H9 (cell line): ENCODE measurements at regions not wholly inside any gene's neighbourhood (a gene's known extent, or its start where the extent isn't known, plus 50 kb on each side); places are given as distances from the start of the nearest gene placed in this dataset.

Source experiments
- DNase-seq: peaks from one replicate; pipeline ENCODE4 v3.0.0-alpha.2; 2017
- H2AFZ ChIP-seq: one replicate; pipeline ENCODE4 v1.6.1; 2013; ENCODE audit warnings: mild to moderate bottlenecking, low read length, control low read depth, moderate library complexity
- H2AK5ac ChIP-seq: 2 replicates; pipeline ENCODE4 v1.6.1; 2013; ENCODE audit warnings: low read length, control low read depth, mixed read lengths; ENCODE audit not compliant: insufficient read length
- H2BK120ac ChIP-seq: one replicate; pipeline ENCODE4 v1.6.1; 2013; ENCODE audit warnings: low read depth, mild to moderate bottlenecking, low read length, control low read depth, inconsistent platforms; ENCODE audit not compliant: poor library complexity, severe bottlenecking
- H2BK12ac ChIP-seq: 2 replicates; pipeline ENCODE4 v1.6.1; 2013; ENCODE audit warnings: low read length, control low read depth, mixed read lengths, low read depth; ENCODE audit not compliant: insufficient read length
- H2BK15ac ChIP-seq: 2 replicates; pipeline ENCODE4 v1.6.1; 2013; ENCODE audit warnings: low read depth, low read length, control low read depth
- H2BK20ac ChIP-seq: one replicate; pipeline ENCODE4 v1.6.1; 2013; ENCODE audit warnings: low read depth, mild to moderate bottlenecking, low read length, control low read depth, inconsistent platforms; ENCODE audit not compliant: poor library complexity, severe bottlenecking
- H2BK5ac ChIP-seq: 2 replicates; pipeline ENCODE4 v1.6.1; 2013; ENCODE audit warnings: low read length, control low read depth, mixed read lengths; ENCODE audit not compliant: insufficient read length
- H3K14ac ChIP-seq: 2 replicates; pipeline ENCODE4 v1.6.1; 2013; ENCODE audit warnings: low read length, control low read depth; ENCODE audit not compliant: insufficient read depth
- H3K18ac ChIP-seq: 2 replicates; pipeline ENCODE4 v1.6.1; 2013; ENCODE audit warnings: low read depth, mild to moderate bottlenecking, mixed read lengths, low read length, control low read depth; ENCODE audit not compliant: insufficient read length
- H3K23ac ChIP-seq: 2 replicates; pipeline ENCODE4 v1.6.1; 2013; ENCODE audit warnings: low read length, control low read depth, mixed read lengths, low read depth; ENCODE audit not compliant: insufficient read length
- H3K23me2 ChIP-seq: 2 replicates; pipeline ENCODE4 v1.6.1; 2013; ENCODE audit warnings: low read depth, mild to moderate bottlenecking, mixed read lengths, low read length, control low read depth; ENCODE audit not compliant: insufficient read length, poor library complexity, severe bottlenecking
- H3K27ac ChIP-seq: 2 replicates; pipeline ENCODE4 v1.5.1; 2013; ENCODE audit warnings: low read length, control low read depth, mixed read lengths, low read depth; ENCODE audit not compliant: insufficient read length
- H3K27me3 ChIP-seq: 2 replicates; pipeline ENCODE4 v1.6.1; 2013; ENCODE audit warnings: low read length, control low read depth, inconsistent platforms; ENCODE audit not compliant: insufficient read depth
- H3K4ac ChIP-seq: 2 replicates; pipeline ENCODE4 v1.6.1; 2013; ENCODE audit warnings: low read depth, mild to moderate bottlenecking, control low read depth, inconsistent platforms, low read length, moderate library complexity
- H3K4me1 ChIP-seq: 2 replicates; pipeline ENCODE4 v1.6.1; 2013; ENCODE audit warnings: low read length, control low read depth, inconsistent platforms; ENCODE audit not compliant: insufficient read depth
- H3K4me2 ChIP-seq: 2 replicates; pipeline ENCODE4 v1.6.1; 2013; ENCODE audit warnings: low read length, control low read depth, mixed read lengths; ENCODE audit not compliant: insufficient read length, insufficient read depth
- H3K56ac ChIP-seq: 2 replicates; pipeline ENCODE4 v1.6.1; 2013; ENCODE audit warnings: low read depth, mild to moderate bottlenecking, mixed read lengths, low read length, control low read depth; ENCODE audit not compliant: insufficient read length
- H3K79me1 ChIP-seq: 2 replicates; pipeline ENCODE4 v1.6.1; 2013; ENCODE audit warnings: low read depth, mild to moderate bottlenecking, moderate library complexity, low read length, control low read depth, inconsistent platforms; ENCODE audit not compliant: insufficient read depth, poor library complexity, severe bottlenecking
- H3K79me2 ChIP-seq: 2 replicates; pipeline ENCODE4 v1.6.1; 2013; ENCODE audit warnings: low read length, control low read depth, inconsistent platforms; ENCODE audit not compliant: insufficient read depth
- H3K9ac ChIP-seq: 2 replicates; pipeline ENCODE4 v1.6.1; 2013; ENCODE audit warnings: low read length, control low read depth, mixed read lengths; ENCODE audit not compliant: insufficient read length; ENCODE audit errors: extremely low read depth
- H3K9me3 ChIP-seq: one replicate; pipeline ENCODE4 v1.6.1; 2013; ENCODE audit warnings: low read depth, low read length, inconsistent platforms; ENCODE audit not compliant: control insufficient read depth
- H3T11ph ChIP-seq: one replicate; pipeline ENCODE4 v1.6.1; 2013; ENCODE audit warnings: mild to moderate bottlenecking, low read length, control low read depth, inconsistent platforms
- H4K20me1 ChIP-seq: one replicate; pipeline ENCODE4 v1.6.1; 2013; ENCODE audit not compliant: control insufficient read depth, insufficient read length, insufficient read depth
- H4K5ac ChIP-seq: 2 replicates; pipeline ENCODE4 v1.6.1; 2013; ENCODE audit warnings: low read depth, mild to moderate bottlenecking, mixed read lengths, low read length, control low read depth; ENCODE audit not compliant: insufficient read length
- H4K8ac ChIP-seq: replicated peaks from 2 replicates; pipeline ENCODE4 v1.6.1; 2013; ENCODE audit warnings: low read length, control low read depth, mixed read lengths, low read depth; ENCODE audit not compliant: insufficient read length
- H4K91ac ChIP-seq: 2 replicates; pipeline ENCODE4 v1.6.1; 2013; ENCODE audit warnings: low read depth, mild to moderate bottlenecking, moderate library complexity, mixed read lengths, low read length, control low read depth; ENCODE audit not compliant: insufficient read length
- H3K27ac Mint-ChIP-seq, 3 experiments: 2 replicates in 2 of 3; 3 replicates in 1 of 3; pipeline ENCODE4 v1.8.0; 2020 to 2021; ENCODE audit warnings: mixed read lengths in 3 of 3, mild to moderate bottlenecking in 1 of 3, moderate library complexity in 1 of 3
- H3K27me3 Mint-ChIP-seq: 2 replicates; pipeline ENCODE4 v1.8.0; 2021; ENCODE audit warnings: low read depth, mild to moderate bottlenecking, moderate library complexity, mixed read lengths
- H3K36me3 Mint-ChIP-seq, 3 experiments: 2 replicates in 2 of 3; 3 replicates in 1 of 3; pipeline ENCODE4 v1.8.0; 2020 to 2021; ENCODE audit warnings: low read depth in 3 of 3, mixed read lengths in 3 of 3; ENCODE audit not compliant: insufficient read depth in 1 of 3
- H3K4me1 Mint-ChIP-seq, 2 experiments: 2 replicates each; pipeline ENCODE4 v1.8.0; 2020; ENCODE audit warnings: mixed read lengths in 2 of 2
- H3K4me3 Mint-ChIP-seq, 2 experiments: 2 replicates in 1 of 2; 3 replicates in 1 of 2; pipeline ENCODE4 v1.8.0; 2020 to 2021; ENCODE audit warnings: mild to moderate bottlenecking in 2 of 2, mixed read lengths in 2 of 2, moderate library complexity in 1 of 2
- H3K9me3 Mint-ChIP-seq, 2 experiments: 2 replicates in 1 of 2; 3 replicates in 1 of 2; pipeline ENCODE4 v1.8.0; 2020; ENCODE audit warnings: mild to moderate bottlenecking in 2 of 2, mixed read lengths in 2 of 2, moderate library complexity in 1 of 2
- CTCF ChIP-seq: fragments of 200-600 bp; sonication (generic); conservative IDR thresholded peaks from 3 replicates; pipeline ENCODE4 v1.8.0; 2021; ENCODE audit warnings: antibody characterized with exemption, mild to moderate bottlenecking
- WGBS: extraction: QIAGEN DNeasy Blood & Tissue Kit; methylation state at CpG from one replicate; pipeline ENCODE4 v1.1.7; 2013; ENCODE audit warnings: missing lambda C conversion rate, low lambda C conversion rate, mixed read lengths; ENCODE audit not compliant: insufficient read length; ENCODE audit errors: extremely low coverage; 5-methylcytosine and 5-hydroxymethylcytosine counted together

GRCh38 chr7:63046612-63047011 is 952.0 kb upstream of the ZNF722 start:
- no peak for DNase-seq
- Histone ChIP-seq H3K9ac (no peak overlapping the region), H3K79me1 (no peaks in the 10 kb centered on the region), H3K79me2 (no peaks in the 10 kb centered on the region), H2BK5ac (no peak overlapping the region), H2BK120ac (no peak overlapping the region), H2BK20ac (no peak overlapping the region), H3K4ac (no peak overlapping the region), H4K5ac (no peak overlapping the region), H4K8ac (no peak overlapping the region), H3K27me3 (no peaks in the 10 kb centered on the region), H2AFZ (no peak overlapping the region), H3T11ph (no peak overlapping the region), H3K14ac (no peak overlapping the region), H2BK15ac (no peak overlapping the region), H2AK5ac (no peak overlapping the region), H3K23ac (no peak overlapping the region), H3K56ac (no peak overlapping the region), H3K23me2 (no peaks in the 10 kb centered on the region), H3K27ac (no peak overlapping the region), H3K18ac (no peak overlapping the region), H4K20me1 (no peaks in the 10 kb centered on the region), H2BK12ac (no peak overlapping the region), H3K4me1 (no peaks in the 10 kb centered on the region), H4K91ac (no peak overlapping the region), H3K9me3 (peaks cover 100% of the 10 kb centered on the region), H3K4me2 (no peak overlapping the region)
- Mint-ChIP-seq H3K36me3 (peaks cover 13 to 61% (median 30%) of the 10 kb centered on the region in 3 experiments; a peak in 6 of 7 replicates), H3K9me3 (peaks cover 23% of the 10 kb centered on the region in 2 experiments), H3K4me3 (no peak overlapping the region), H3K27me3 (peaks cover 7% of the 10 kb centered on the region), H3K27ac (no peak overlapping the region), H3K4me1 (no peaks in the 10 kb centered on the region)
- TF ChIP-seq CTCF = no peak
- WGBS = no CpG with 5 or more reads among the region's 3 CpGs
